ENCODE measurements at regions not wholly inside any gene's neighbourhood (a gene's known extent, or its start where the extent isn't known, plus 50 kb on each side); places are given as distances from the start of the nearest gene placed in this dataset.

DNA sequence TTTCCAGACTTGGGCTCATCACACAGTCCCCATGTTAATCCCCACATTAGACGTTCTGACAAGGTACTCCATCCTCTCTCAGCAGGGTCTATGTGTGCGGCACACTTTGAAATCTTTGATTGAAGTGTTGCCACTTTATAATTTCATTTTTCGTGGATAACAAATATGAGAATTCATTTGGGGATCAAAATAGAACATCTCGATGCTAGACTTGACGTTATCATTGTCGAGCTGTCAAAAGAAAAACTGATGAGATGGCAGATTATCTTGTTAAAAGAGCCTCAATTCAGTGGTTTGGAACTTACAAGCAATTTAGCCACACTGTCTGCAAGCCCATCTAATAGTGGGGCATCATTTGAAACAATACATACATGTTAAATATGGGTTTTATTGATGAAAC is 91.2 kb upstream of the SULT1C3 start:
- DNase-seq (ENCODE audit: low read depth, low spot score) (no peak), FAIRE-seq (no peak)
- H3K4me2 ChIP-seq (ENCODE audit: control insufficient read depth, extremely low read depth, insufficient read depth, low read depth, low read length), result no peak overlapping the region
- dilution Hi-C loops (cut with MboI; ENCODE audit: extremely low pct_ligation_motif_present, low sequenced_read_pairs), result no loop called here
- no peak overlapping the region for H2AFZ ChIP-seq (ENCODE audit: control insufficient read depth, low read length)
- no peaks in the 10 kb centered on the region for H3K9me1 ChIP-seq (ENCODE audit: control insufficient read depth, extremely low read depth, insufficient read depth, low read length)
- no peaks in the 10 kb centered on the region for H3K9me3 ChIP-seq (ENCODE audit: control insufficient read depth, low read depth, low read length)
- H3K9ac ChIP-seq (ENCODE audit: control insufficient read depth, extremely low read depth, insufficient read depth, low read length), result no peak overlapping the region
- no peaks in the 10 kb centered on the region for H3K27me3 ChIP-seq (ENCODE audit: control insufficient read depth, extremely low read depth, insufficient read depth, low read length)
- no peaks in the 10 kb centered on the region for H3K36me3 ChIP-seq (ENCODE audit: control insufficient read depth in 2 of 2, extremely low read depth in 1 of 2, insufficient read depth in 2 of 2, low read length in 2 of 2)
- H4K20me1 ChIP-seq (ENCODE audit: control insufficient read depth, extremely low read depth, insufficient read depth, low read length), result no peaks in the 10 kb centered on the region
- no peak overlapping the region for H3K27ac ChIP-seq (ENCODE audit: control insufficient read depth, insufficient read depth, low read length)
- H3K79me2 ChIP-seq (ENCODE audit: control insufficient read depth, insufficient read depth, low read length), result no peaks in the 10 kb centered on the region
- peaks cover 8% of the 10 kb centered on the region for H3K4me1 ChIP-seq (ENCODE audit: control insufficient read depth, extremely low read depth, insufficient read depth, low read length)
- TF ChIP-seq EZH2 (IDR thresholded peaks at IDR 0.05; ENCODE audit: low read length), result no peak
- no peak overlapping the region for H3K4me3 ChIP-seq (ENCODE audit: control insufficient read depth in 2 of 3, extremely low read depth in 1 of 3, insufficient read depth in 2 of 3, low read depth in 1 of 3, low read length in 3 of 3)

DNA sequence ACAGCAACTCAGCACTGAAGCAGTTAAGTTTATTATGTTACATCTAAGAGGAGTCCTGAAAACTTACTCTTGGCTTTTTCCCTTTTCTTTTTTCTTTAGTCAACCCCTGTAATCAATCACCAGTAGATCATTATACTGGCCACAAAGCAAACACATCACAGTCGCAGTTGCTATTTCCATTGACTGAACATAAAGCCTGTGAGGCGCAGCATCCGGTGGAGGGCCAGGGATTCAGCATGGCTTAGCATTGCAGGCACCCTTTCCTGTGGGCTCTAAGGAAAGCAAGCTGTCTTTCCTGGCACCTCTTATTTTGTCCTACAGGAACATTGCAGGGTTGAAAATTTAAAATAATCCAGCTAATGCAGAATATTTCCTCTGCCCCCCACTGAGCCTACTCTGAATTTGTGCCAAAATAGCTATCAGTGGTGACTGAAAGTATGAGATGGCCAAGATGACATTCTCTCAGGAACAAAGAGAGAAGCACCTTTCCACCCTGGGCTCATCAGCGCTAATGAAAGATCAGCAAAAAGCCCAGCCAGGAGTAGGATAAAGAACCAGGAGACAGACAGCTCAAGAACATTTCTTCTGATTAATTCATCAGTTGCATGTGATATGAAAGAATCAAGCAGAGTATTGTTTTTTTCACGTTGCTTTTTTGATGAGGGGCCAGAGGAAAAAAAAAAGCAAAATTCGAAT is 85.3 kb upstream of the SULT1C3 start:
- H3K36me3 ChIP-seq (ENCODE audit: control insufficient read depth in 2 of 2, extremely low read depth in 1 of 2, insufficient read depth in 2 of 2, low read length in 2 of 2), result no peaks in the 10 kb centered on the region
- no peak for DNase-seq (ENCODE audit: low read depth, low spot score)
- no peak overlapping the region for H2AFZ ChIP-seq (ENCODE audit: control insufficient read depth, low read length)
- no peaks in the 10 kb centered on the region for H4K20me1 ChIP-seq (ENCODE audit: control insufficient read depth, extremely low read depth, insufficient read depth, low read length)
- no peaks in the 10 kb centered on the region for H3K79me2 ChIP-seq (ENCODE audit: control insufficient read depth, insufficient read depth, low read length)
- H3K27ac ChIP-seq (ENCODE audit: control insufficient read depth, insufficient read depth, low read length), result no peak overlapping the region
- no peak overlapping the region for H3K4me3 ChIP-seq (ENCODE audit: control insufficient read depth in 2 of 3, extremely low read depth in 1 of 3, insufficient read depth in 2 of 3, low read depth in 1 of 3, low read length in 3 of 3)
- dilution Hi-C loops (cut with MboI; ENCODE audit: extremely low pct_ligation_motif_present, low sequenced_read_pairs), result no loop called here
- H3K9me3 ChIP-seq (ENCODE audit: control insufficient read depth, low read depth, low read length), result no peaks in the 10 kb centered on the region
- H3K4me2 ChIP-seq (ENCODE audit: control insufficient read depth, extremely low read depth, insufficient read depth, low read depth, low read length), result no peak overlapping the region
- no peak for TF ChIP-seq EZH2 (IDR thresholded peaks at IDR 0.05; ENCODE audit: low read length)
- TF ChIP-seq, protein P1, sequence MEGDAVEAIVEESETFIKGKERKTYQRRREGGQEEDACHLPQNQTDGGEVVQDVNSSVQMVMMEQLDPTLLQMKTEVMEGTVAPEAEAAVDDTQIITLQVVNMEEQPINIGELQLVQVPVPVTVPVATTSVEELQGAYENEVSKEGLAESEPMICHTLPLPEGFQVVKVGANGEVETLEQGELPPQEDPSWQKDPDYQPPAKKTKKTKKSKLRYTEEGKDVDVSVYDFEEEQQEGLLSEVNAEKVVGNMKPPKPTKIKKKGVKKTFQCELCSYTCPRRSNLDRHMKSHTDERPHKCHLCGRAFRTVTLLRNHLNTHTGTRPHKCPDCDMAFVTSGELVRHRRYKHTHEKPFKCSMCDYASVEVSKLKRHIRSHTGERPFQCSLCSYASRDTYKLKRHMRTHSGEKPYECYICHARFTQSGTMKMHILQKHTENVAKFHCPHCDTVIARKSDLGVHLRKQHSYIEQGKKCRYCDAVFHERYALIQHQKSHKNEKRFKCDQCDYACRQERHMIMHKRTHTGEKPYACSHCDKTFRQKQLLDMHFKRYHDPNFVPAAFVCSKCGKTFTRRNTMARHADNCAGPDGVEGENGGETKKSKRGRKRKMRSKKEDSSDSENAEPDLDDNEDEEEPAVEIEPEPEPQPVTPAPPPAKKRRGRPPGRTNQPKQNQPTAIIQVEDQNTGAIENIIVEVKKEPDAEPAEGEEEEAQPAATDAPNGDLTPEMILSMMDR (optimal IDR thresholded peaks at IDR 0.05 in 1 of 3, IDR thresholded peaks at IDR 0.05 in 1 of 3, conservative IDR thresholded peaks at IDR 0.05 in 1 of 3; ENCODE audit: extremely low read depth in 1 of 3, insufficient read depth in 2 of 3, low read length in 3 of 3), result no peak
- no peaks in the 10 kb centered on the region for H3K9me1 ChIP-seq (ENCODE audit: control insufficient read depth, extremely low read depth, insufficient read depth, low read length)
- H3K9ac ChIP-seq (ENCODE audit: control insufficient read depth, extremely low read depth, insufficient read depth, low read length), result no peak overlapping the region
- no peak for FAIRE-seq
- no peaks in the 10 kb centered on the region for H3K4me1 ChIP-seq (ENCODE audit: control insufficient read depth, extremely low read depth, insufficient read depth, low read length)
- H3K27me3 ChIP-seq (ENCODE audit: control insufficient read depth, extremely low read depth, insufficient read depth, low read length), result no peaks in the 10 kb centered on the region

DNA sequence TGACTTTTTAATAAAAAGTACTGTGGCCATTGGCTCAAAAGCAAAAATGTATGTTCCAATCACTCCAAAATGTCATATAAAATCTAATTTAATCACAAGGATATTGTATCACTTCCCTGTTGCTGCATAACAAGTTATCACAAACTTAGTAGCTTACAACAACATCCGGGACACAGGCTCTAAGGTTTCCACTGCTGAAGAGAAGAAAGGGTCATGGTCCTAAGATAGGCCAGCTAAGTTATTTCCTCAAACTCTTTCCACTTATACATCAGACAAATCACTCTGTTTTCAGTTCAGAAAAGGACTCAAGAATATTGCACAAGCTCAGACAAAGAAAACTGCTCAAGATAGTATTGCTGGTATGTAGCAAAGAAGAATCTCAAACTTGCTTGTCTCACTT is 78.5 kb upstream of the SULT1C3 start:
- no peaks in the 10 kb centered on the region for H3K4me1 ChIP-seq (ENCODE audit: control insufficient read depth, extremely low read depth, insufficient read depth, low read length)
- no peaks in the 10 kb centered on the region for H4K20me1 ChIP-seq (ENCODE audit: control insufficient read depth, extremely low read depth, insufficient read depth, low read length)
- no peak overlapping the region for H3K27ac ChIP-seq (ENCODE audit: control insufficient read depth, insufficient read depth, low read length)
- H3K9me3 ChIP-seq (ENCODE audit: control insufficient read depth, low read depth, low read length), result no peaks in the 10 kb centered on the region
- H3K27me3 ChIP-seq (ENCODE audit: control insufficient read depth, extremely low read depth, insufficient read depth, low read length), result peaks cover 6% of the 10 kb centered on the region
- H2AFZ ChIP-seq (ENCODE audit: control insufficient read depth, low read length), result no peak overlapping the region
- H3K79me2 ChIP-seq (ENCODE audit: control insufficient read depth, insufficient read depth, low read length), result no peaks in the 10 kb centered on the region
- dilution Hi-C loops (cut with MboI; ENCODE audit: extremely low pct_ligation_motif_present, low sequenced_read_pairs), result no loop called here
- H3K9me1 ChIP-seq (ENCODE audit: control insufficient read depth, extremely low read depth, insufficient read depth, low read length), result no peaks in the 10 kb centered on the region
- no peak for FAIRE-seq
- DNase-seq (ENCODE audit: low read depth, low spot score), result no peak
- H3K9ac ChIP-seq (ENCODE audit: control insufficient read depth, extremely low read depth, insufficient read depth, low read length), result no peak overlapping the region
- H3K36me3 ChIP-seq (ENCODE audit: control insufficient read depth in 2 of 2, extremely low read depth in 1 of 2, insufficient read depth in 2 of 2, low read length in 2 of 2), result no peaks in the 10 kb centered on the region
- TF ChIP-seq, protein P1 (optimal IDR thresholded peaks at IDR 0.05 in 1 of 3, IDR thresholded peaks at IDR 0.05 in 1 of 3, conservative IDR thresholded peaks at IDR 0.05 in 1 of 3; ENCODE audit: extremely low read depth in 1 of 3, insufficient read depth in 2 of 3, low read length in 3 of 3), result no peak
- no peak for TF ChIP-seq EZH2 (IDR thresholded peaks at IDR 0.05; ENCODE audit: low read length)
- H3K4me3 ChIP-seq (ENCODE audit: control insufficient read depth in 2 of 3, extremely low read depth in 1 of 3, insufficient read depth in 2 of 3, low read depth in 1 of 3, low read length in 3 of 3), result no peak overlapping the region
- H3K4me2 ChIP-seq (ENCODE audit: control insufficient read depth, extremely low read depth, insufficient read depth, low read depth, low read length), result no peak overlapping the region
